ENCODE measurements at regions not wholly inside any gene's neighbourhood (a gene's known extent, or its start where the extent isn't known, plus 50 kb on each side); places are given as distances from the start of the nearest gene placed in this dataset.
"Not testable (repeated sequence)": the region's sequence is repeated elsewhere in the genome, so short reads cannot be mapped to it uniquely, and the experiment has no call there.

DNA sequence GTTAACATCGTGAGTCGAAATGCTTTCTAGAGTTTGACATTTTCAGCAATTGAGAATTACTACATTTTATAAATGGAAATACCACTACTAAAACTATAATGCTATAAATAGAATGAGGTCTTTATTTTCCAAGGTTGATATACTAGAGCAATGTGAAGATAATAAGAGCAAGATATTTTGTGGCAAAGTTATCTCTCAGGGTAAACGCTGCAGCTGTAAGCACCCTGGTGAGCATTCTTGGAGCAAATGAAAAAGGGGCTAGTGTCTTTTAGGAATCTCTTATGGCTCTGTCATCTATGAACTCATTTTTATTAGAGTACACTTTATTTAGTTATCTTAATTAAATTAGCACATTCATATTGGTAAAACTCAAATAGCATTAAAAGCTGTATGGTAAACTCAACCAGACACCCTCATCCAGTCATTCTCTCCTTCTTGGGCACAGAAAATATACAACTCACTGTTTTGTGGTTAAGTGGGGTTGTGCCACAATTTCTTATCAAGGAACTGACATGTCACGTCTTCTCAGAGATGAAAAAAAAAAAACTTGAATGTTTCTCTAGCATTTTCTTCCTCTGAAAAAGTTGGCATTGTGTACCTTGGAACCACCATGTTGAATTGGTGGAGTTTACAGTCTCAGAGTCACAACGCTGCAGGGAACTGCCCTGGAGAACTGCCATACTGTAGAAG lies 289.5 kb upstream of the PFKP start:
- DNase-seq, result no peak

- DNase-seq, result no peak
Observed at GRCh38 chr10:2772816-2773631, 294.3 kb upstream of the PFKP start.

DNA sequence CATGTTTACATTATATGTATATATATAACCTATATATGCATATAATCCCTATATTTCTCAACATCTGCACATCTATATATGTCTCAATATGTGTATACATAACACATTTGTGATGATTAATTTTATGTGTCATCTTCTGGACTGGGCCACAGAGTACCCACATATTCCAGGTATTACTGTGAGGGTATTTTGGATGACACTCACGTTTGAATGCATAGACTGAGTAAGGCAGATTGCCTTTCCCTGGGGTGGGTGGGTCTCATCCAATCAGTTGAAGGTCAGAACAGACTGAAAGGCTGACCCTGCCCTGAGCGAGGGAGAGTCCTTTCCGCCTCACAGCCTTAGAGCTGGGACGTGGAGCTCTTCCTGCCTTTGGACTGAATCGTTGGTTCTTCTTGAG lies 295.2 kb upstream of the PFKP start:
- DNase-seq, result no peak

DNA sequence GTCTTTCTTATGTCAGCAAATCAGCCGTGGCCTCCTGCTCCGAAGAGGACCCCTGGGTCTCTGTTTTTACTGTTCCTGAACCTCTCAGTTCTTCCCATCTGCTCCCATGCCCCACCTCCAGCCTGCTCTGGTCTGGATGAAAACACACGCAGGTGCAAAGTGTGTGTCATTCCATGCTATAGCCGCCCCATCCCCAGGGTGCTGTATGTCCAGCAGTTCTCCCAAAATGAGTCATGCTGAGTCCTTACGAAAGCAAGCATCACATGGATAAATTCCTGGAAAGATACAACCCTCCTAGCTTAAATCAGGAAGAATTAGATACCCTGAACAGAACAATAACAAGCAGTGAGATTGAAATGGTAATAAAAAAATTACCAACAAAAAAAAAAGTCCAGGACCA lies 300.1 kb upstream of the PFKP start:
- not testable (repeated sequence) for DNase-seq

DNA sequence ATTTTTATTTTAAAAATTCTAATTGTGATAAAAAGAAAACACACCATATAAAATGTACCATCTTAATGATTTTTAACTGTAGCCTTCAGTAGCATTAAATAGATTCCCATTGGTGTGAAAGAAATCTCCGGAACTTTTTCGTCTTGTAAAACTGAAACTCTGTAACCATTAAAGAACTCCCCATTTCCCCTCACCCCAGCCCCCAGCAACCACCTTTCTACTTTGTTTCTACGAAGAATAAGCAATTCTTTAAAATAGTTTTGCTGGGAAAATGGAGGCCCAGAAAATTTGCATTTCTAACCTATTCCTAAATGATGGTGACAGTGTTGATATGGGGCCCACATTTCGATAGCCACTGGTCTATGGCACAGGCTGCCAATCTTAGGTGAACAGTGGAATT lies 305.4 kb upstream of the PFKP start:
- no peak for DNase-seq

DNA sequence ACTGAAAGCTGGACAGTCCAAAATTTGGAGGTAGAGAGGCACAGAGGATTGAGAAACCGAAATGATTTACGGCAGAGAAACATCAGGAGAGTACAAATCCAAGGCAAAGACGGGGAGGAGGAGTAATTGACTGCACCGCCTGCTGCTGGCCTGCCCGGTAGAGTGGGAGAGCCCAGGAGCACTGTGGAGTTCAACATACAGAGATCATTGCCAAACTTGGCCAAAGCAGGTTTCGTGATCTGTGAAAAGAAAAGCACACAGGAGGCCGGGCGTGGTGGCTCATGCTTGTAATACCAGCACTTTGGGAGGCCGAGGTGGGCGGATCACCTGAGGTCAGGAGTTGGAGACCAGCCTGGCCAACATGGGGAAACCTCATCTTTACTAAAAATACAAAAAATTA lies 306.0 kb upstream of the PFKP start:
- DNase-seq, result no peak

GRCh38 chr10:2760736-2761135 lies 306.6 kb upstream of the PFKP start:
- DNase-seq, result no peak

DNA sequence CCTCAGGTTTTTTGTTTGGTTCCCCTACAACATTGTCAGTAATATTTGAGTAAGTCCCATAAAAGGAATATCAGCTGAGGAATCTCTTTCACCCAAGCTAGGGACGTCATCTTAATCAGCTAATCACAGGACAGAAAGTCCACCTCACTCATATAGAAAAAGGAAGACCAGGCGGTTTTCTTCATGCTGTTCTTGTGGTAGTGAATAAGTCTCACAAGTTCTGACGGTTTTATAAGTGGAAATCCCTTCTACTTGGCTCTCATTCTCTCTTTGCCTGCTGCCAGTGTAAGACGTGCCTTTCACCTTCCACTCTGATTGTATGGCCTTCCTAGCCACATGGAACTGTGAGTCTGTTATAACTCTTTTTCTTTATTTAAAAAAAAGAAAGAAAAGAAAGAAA lies 308.1 kb upstream of the PFKP start:
- no peak for DNase-seq

DNA sequence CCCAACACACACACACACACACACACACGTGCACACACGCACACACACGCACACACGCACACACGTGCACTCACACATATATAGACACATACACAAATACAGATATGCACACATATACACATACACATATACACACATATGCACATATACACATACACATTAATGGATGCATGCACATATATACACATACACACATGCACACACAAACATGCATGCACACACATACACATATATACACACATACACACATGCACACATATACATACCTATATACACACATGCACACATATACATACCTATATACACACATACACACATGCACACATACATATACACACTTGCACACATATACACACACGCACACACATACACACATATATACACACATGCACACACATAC lies 312.4 kb upstream of the PFKP start:
- DNase-seq, result no peak

- no peak for DNase-seq
Observed at GRCh38 chr10:2748287-2748686, 319.1 kb upstream of the PFKP start.

DNA sequence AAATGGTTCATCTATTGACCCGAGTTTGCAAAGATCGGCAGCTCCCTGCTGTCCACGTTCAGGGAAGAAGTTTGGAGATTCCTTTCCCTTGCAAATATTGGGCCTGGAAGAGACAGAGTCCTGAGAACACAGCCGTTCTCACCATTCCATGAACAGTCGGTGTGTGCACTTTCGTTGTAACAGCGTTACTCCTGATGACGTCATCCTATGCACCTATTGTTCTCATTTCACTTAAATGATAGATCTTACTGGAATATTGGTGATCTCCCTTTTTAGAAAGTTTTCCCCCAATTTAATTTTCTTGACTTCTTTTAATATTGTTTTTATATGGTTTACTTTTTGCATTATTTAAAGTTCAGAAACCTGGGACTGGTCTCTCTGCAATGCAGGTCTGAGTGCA lies 320.7 kb upstream of the PFKP start:
- no peak for DNase-seq

DNA sequence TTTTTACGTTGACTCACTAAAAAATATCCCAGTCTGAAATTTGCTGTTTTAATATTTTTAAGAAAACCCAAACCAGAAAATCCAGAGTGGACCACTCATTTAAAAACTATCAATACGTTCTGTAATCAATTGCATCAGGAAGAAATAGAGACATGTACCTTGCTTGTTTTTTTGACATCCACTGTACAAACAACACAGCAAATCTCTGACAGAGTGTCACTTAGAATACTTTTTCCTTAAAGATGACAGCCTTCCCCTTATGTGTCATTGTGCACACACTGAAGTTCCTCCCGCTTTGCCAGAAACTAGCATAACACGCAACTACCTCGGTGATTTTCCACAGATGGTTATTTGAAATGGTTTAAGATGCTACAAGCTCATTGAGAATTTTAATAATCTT lies 321.7 kb upstream of the PFKP start:
- no peak for DNase-seq

GRCh38 chr10:2744547-2745200 lies 322.7 kb upstream of the PFKP start:
- DNase-seq, result no peak

DNA sequence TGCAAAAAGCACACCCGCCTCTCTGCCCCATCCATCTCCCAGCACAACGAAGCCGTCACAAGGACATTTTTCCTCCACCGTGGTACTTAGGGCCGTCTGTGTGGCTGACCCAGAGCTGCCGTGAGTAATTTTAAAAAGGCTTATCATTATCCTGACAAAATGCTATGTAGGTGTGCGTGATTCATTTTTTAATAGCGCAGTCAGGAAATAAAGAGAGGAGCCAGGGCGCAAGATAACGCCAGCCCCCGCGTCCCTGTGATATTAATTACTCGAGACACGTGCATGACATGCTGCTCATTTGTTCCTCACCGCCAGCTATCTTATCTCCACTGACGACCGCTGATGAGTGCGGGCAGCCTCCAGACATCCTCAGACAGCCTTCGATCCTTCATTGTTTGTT lies 332.7 kb upstream of the PFKP start:
- no peak for DNase-seq

DNA sequence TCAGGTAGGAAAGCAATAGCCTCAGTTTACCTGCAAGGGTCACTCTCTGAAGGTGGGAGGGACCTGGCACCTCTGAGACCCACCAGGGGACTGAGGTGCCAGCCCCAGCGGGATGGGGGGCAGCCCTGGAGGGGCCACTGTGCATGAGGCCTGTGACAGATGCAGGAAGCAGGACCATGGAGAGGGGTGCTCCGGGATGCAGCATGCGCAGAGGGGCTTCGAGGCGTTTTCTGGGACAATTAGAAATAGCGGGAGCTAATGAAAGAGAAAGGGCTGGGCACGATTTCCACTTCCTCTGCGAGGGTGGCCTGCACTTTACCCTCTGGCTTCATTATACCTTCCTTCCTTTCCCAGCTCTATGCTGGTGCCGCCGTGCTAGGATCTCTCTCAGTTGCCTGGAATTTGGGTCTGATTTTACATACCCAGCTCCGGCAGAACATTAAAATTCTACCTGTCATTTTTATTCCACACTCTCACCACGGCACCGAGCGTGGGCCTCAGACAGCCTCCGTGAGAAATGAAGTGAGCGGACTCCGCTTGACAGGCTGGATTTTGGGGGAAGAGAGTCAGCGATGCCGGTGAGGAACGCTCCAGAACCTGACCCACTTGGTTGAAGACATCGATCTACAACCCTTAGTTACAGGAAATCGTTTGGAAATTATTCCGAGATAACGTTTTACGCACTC lies 333.9 kb upstream of the PFKP start:
- no peak for DNase-seq

DNA sequence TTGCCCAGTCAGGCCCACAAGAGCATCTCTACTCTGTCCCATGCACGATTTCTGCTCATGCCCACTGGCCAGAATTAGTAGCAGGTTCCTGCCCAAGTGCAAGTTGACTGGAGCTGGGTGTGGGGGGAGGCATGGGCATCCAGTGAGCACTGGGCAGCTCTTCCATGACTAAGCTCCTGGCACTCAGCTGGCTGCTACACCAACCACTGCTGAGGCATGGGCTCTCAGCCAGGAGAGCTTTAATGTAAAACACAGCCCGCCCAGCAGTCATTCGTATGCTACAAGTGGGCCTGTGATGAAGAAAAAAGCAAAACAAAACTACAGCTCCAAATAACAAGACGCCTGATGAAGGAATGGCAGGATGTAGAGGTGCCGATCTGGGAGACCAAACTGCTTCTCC lies 335.4 kb upstream of the PFKP start:
- no peak for DNase-seq

GRCh38 chr10:2729197-2729596 lies 338.2 kb upstream of the PFKP start:
- no peak for DNase-seq

GRCh38 chr10:2728087-2728486 lies 339.3 kb upstream of the PFKP start:
- DNase-seq, result no peak

DNA sequence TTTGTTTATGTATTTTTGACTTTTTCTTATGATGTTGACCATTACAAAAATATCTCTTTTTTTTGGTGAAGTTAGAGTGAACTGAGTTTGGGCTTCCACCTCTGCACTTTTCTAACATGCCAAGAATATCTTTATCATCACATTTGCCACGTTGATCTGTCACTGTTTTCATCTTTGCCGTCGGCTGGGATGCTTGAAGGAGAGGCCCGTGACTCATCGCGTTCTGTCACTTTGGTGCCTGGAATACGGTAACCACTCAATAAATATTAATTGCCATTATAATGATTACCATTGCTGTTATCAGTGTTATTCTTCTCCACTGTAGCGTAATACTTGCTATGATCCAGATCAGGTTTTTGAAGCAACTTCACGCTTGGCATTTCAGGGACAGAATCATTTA lies 350.8 kb upstream of the PFKP start:
- DNase-seq, result no peak

- no peak for DNase-seq
Observed at GRCh38 chr10:2714597-2714996, 352.8 kb upstream of the PFKP start.

DNA sequence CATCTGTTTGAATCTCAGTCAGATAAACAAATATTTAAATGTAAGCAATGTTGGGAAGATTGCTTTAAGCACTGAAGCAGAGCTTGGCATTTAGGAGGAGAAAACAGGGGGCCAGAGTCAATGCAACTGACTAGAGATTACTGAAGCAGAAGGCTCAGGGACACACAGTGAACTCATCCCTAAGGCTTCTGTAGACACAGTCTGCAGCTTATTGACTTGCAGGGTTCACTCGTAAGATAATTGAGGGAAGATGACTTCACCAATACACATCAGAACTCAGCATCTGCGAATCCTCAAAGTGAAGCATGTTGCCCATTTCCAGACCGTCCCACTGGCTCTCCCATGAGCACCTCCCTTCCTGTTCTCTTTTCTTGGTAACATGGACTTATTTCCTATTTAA lies 363.4 kb upstream of the PFKP start:
- no peak for DNase-seq

GRCh38 chr10:2701802-2702201 lies 365.5 kb upstream of the PFKP start:
- DNase-seq, result no peak

DNA sequence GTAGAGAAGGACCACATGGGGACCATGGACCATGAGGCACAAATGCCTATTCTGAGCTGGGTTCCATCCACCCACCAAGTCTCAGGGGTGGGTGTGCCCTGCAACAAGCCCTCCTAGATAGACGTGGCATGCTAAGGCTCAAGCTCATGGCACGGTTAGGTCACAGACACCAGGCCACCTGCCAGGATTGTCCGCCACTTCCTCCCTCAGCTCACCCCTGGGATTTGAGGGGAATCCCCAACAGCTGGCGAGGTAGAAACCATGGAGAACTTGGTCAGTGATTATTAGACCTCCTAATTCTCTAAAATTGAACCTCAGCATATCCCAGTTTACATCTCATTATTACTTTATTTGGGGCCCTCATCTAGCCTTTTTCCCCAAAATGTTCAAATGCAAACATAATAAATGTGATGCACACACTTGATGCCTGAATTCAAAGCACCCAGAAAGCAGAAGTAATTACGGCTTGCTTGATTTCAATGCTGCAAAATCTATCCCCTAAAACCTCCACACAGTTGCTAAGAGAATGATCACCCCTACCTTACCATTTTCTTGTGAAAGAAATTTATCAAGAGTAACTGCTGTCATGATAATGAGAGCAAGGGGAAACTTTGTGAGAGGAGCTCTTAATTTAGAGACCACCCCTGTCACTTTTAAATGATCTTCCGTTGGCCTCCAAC lies 366.6 kb upstream of the PFKP start:
- DNase-seq, result no peak
